Keratinocyte (primary cell): ENCODE measurements at regions not wholly inside any gene's neighbourhood (a gene's known extent, or its start where the extent isn't known, plus 50 kb on each side); places are given as distances from the start of the nearest gene placed in this dataset.

Experiments
- DNase-seq: peaks from one replicate; pipeline ENCODE4 v3.0.0-alpha.2; 2011; ENCODE audit warnings: low read depth, missing footprints, low spot score
- FAIRE-seq: peaks from 2 replicates; lab custom pipeline; 2011; peaks lifted over from hg19 to GRCh38; lab: Jason Lieb, UNC
- H2AFZ ChIP-seq: 2 replicates; pipeline ENCODE4 v1.6.0; 2012; ENCODE audit warnings: low read length, control low read depth, inconsistent platforms; ENCODE audit not compliant: control insufficient read depth
- H3K27ac ChIP-seq: 2 replicates; pipeline ENCODE4 v1.5.1; 2011; ENCODE audit warnings: low read length; ENCODE audit not compliant: control insufficient read depth, insufficient read depth
- H3K27me3 ChIP-seq: 3 replicates; pipeline ENCODE4 v1.6.0; 2011; ENCODE audit warnings: low read length; ENCODE audit not compliant: control insufficient read depth, insufficient read depth; ENCODE audit errors: extremely low read depth
- H3K36me3 ChIP-seq, 2 experiments: 2 replicates in 1 of 2; 3 replicates in 1 of 2; pipeline ENCODE4 v1.5.1; 2011; ENCODE audit warnings: low read length in 2 of 2, mild to moderate bottlenecking in 1 of 2; ENCODE audit not compliant: control insufficient read depth in 2 of 2, insufficient read depth in 2 of 2; ENCODE audit errors: extremely low read depth in 1 of 2
- H3K4me1 ChIP-seq: 3 replicates; pipeline ENCODE4 v1.5.1; 2011; ENCODE audit warnings: low read length; ENCODE audit not compliant: control insufficient read depth, insufficient read depth; ENCODE audit errors: extremely low read depth
- H3K4me2 ChIP-seq: 3 replicates; pipeline ENCODE4 v1.6.0; 2011; ENCODE audit warnings: low read depth, low read length; ENCODE audit not compliant: control insufficient read depth, insufficient read depth; ENCODE audit errors: extremely low read depth
- H3K4me3 ChIP-seq, 3 experiments: fragments of 200-600 bp in 1 of 3; sonication (generic) in 1 of 3; 2 replicates in 2 of 3; 3 replicates in 1 of 3; pipeline ENCODE4 v1.5.1; 2011 to 2016; ENCODE audit warnings: low read length in 3 of 3, mild to moderate bottlenecking in 3 of 3, control low read depth in 2 of 3, inconsistent platforms in 1 of 3, low read depth in 1 of 3, mixed read lengths in 1 of 3, mixed run types in 1 of 3, moderate library complexity in 1 of 3; ENCODE audit not compliant: control insufficient read depth in 2 of 3, insufficient read depth in 2 of 3; ENCODE audit errors: extremely low read depth in 1 of 3
- H3K79me2 ChIP-seq: 2 replicates; pipeline ENCODE4 v1.6.0; 2012; ENCODE audit warnings: low read length; ENCODE audit not compliant: control insufficient read depth, insufficient read depth
- H3K9ac ChIP-seq: 3 replicates; pipeline ENCODE4 v1.6.0; 2011; ENCODE audit warnings: low read length; ENCODE audit not compliant: control insufficient read depth, insufficient read depth; ENCODE audit errors: extremely low read depth
- H3K9me1 ChIP-seq: 3 replicates; pipeline ENCODE4 v1.6.0; 2011; ENCODE audit warnings: low read length; ENCODE audit not compliant: control insufficient read depth, insufficient read depth; ENCODE audit errors: extremely low read depth
- H3K9me3 ChIP-seq: 2 replicates; pipeline ENCODE4 v1.5.1; 2012; ENCODE audit warnings: low read depth, low read length; ENCODE audit not compliant: control insufficient read depth
- H4K20me1 ChIP-seq: 3 replicates; pipeline ENCODE4 v1.6.0; 2011; ENCODE audit warnings: low read length; ENCODE audit not compliant: control insufficient read depth, insufficient read depth; ENCODE audit errors: extremely low read depth
- CTCF ChIP-seq, 3 experiments: IDR thresholded peaks in 1 of 3; conservative IDR thresholded peaks in 1 of 3; optimal IDR thresholded peaks in 1 of 3; 2 replicates in 2 of 3; 3 replicates in 1 of 3; pipeline versions ENCODE3 to v1.5.1; 2011; ENCODE audit warnings: low read length in 3 of 3, mild to moderate bottlenecking in 3 of 3, moderate library complexity in 2 of 3, control low read depth in 1 of 3, inconsistent platforms in 1 of 3; ENCODE audit not compliant: insufficient read depth in 2 of 3; ENCODE audit errors: extremely low read depth in 1 of 3
- EZH2 ChIP-seq: IDR thresholded peaks from one replicate; pipeline ENCODE4 v1.6.1; 2012; ENCODE audit warnings: inconsistent platforms, mild to moderate bottlenecking, low read length, moderate library complexity
- dilution Hi-C: fragments of 300-500 bp; cut with MboI; formaldehyde crosslinking; loops from one replicate; pipeline ENCODE4 v1.7.0; 2020; ENCODE audit warnings: low sequenced_read_pairs; ENCODE audit not compliant: extremely low pct_ligation_motif_present

GRCh38 chrX:1784773-1785172 is 169.9 kb downstream of the ASMT start:
- Histone ChIP-seq H3K4me3 (no peak overlapping the region), H3K36me3 (no peaks in the 10 kb centered on the region), H3K27ac (no peak overlapping the region), H3K9me3 (no peaks in the 10 kb centered on the region), H3K4me2 (no peak overlapping the region), H3K9me1 (no peaks in the 10 kb centered on the region), H3K4me1 (no peaks in the 10 kb centered on the region), H3K79me2 (no peaks in the 10 kb centered on the region), H3K9ac (no peak overlapping the region), H3K27me3 (no peaks in the 10 kb centered on the region), H2AFZ (no peak overlapping the region), H4K20me1 (no peaks in the 10 kb centered on the region)
- no peak for FAIRE-seq
- TF ChIP-seq CTCF (optimal IDR thresholded peaks at IDR 0.05 in 1 of 3, IDR thresholded peaks at IDR 0.05 in 1 of 3, conservative IDR thresholded peaks at IDR 0.05 in 1 of 3; ENCODE audit: extremely low read depth in 1 of 3, insufficient read depth in 2 of 3, low read length in 3 of 3) (no peak), EZH2 (no peak)
- dilution Hi-C loops: no loop called here
- no peak for DNase-seq

- no peak for TF ChIP-seq CTCF (optimal IDR thresholded peaks at IDR 0.05 in 1 of 3, IDR thresholded peaks at IDR 0.05 in 1 of 3, conservative IDR thresholded peaks at IDR 0.05 in 1 of 3; ENCODE audit: extremely low read depth in 1 of 3, insufficient read depth in 2 of 3, low read length in 3 of 3)
- no peak for TF ChIP-seq EZH2
- Histone ChIP-seq H3K36me3 (no peaks in the 10 kb centered on the region), H3K4me3 (no peak overlapping the region), H3K4me1 (no peaks in the 10 kb centered on the region), H3K27me3 (no peaks in the 10 kb centered on the region), H3K27ac (no peak overlapping the region), H3K9me3 (no peaks in the 10 kb centered on the region), H3K9me1 (no peaks in the 10 kb centered on the region), H3K9ac (no peak overlapping the region), H4K20me1 (no peaks in the 10 kb centered on the region), H2AFZ (no peak overlapping the region), H3K4me2 (no peak overlapping the region), H3K79me2 (no peaks in the 10 kb centered on the region)
- dilution Hi-C loops: no loop called here
- no peak for DNase-seq
- FAIRE-seq: no peak
Observed at GRCh38 chrX:1788300-1788911, 173.5 kb downstream of the ASMT start.
